H4 (cell line): ENCODE measurements at regions not wholly inside any gene's neighbourhood (a gene's known extent, or its start where the extent isn't known, plus 50 kb on each side); places are given as distances from the start of the nearest gene placed in this dataset.
A peak's percentile ranks its signal among the peaks of the same experiment; 100 is the strongest.
"Not testable (repeated sequence)": the region's sequence is repeated elsewhere in the genome, so short reads cannot be mapped to it uniquely, and the experiment has no call there.

Source experiments
- DNase-seq: peaks from one replicate; pipeline ENCODE4 v3.0.0-alpha.2; 2015; ENCODE audit warnings: low spot score

- no peak for DNase-seq
Measured at GRCh38 chr3:181267312-181267711, 277.8 kb upstream of the DNAJC19 start.

- peak; percentile 45 for DNase-seq
Measured at GRCh38 chr3:181265750-181266333, 276.3 kb upstream of the DNAJC19 start.

GRCh38 chr3:181264486-181264885 lies 274.9 kb upstream of the DNAJC19 start:
- DNase-seq: no peak

GRCh38 chr3:181253796-181254195 lies 264.3 kb upstream of the DNAJC19 start:
- no peak for DNase-seq

GRCh38 chr3:181252631-181253030 lies 263.1 kb upstream of the DNAJC19 start:
- DNase-seq: no peak

GRCh38 chr3:181250714-181251113 lies 261.2 kb upstream of the DNAJC19 start:
- DNase-seq: no peak

GRCh38 chr3:181239441-181239840 lies 249.9 kb upstream of the DNAJC19 start:
- no peak for DNase-seq

GRCh38 chr3:181230258-181230657 lies 240.7 kb upstream of the DNAJC19 start:
- no peak for DNase-seq

- no peak for DNase-seq
Measured at GRCh38 chr3:181213347-181213746, 223.8 kb upstream of the DNAJC19 start.

GRCh38 chr3:181212271-181212670 lies 222.7 kb upstream of the DNAJC19 start:
- no peak for DNase-seq

- no peak for DNase-seq
Measured at GRCh38 chr3:181210275-181210674, 220.7 kb upstream of the DNAJC19 start.

- no peak for DNase-seq
Measured at GRCh38 chr3:181189556-181189955, 200.0 kb upstream of the DNAJC19 start.

GRCh38 chr3:181183764-181184163 lies 194.2 kb upstream of the DNAJC19 start:
- no peak for DNase-seq

GRCh38 chr3:181183057-181183456 lies 193.5 kb upstream of the DNAJC19 start:
- not testable (repeated sequence) for DNase-seq

- no peak for DNase-seq
Measured at GRCh38 chr3:181178991-181179390, 189.5 kb upstream of the DNAJC19 start.

- peak; percentile 58 for DNase-seq
Measured at GRCh38 chr3:181176601-181177000, 187.1 kb upstream of the DNAJC19 start.

- no peak for DNase-seq
Measured at GRCh38 chr3:181174676-181175233, 185.2 kb upstream of the DNAJC19 start.

- no peak for DNase-seq
Measured at GRCh38 chr3:181174022-181174421, 184.5 kb upstream of the DNAJC19 start.

- DNase-seq: no peak
Measured at GRCh38 chr3:181173227-181173626, 183.7 kb upstream of the DNAJC19 start.

GRCh38 chr3:181134873-181135272 lies 145.3 kb upstream of the DNAJC19 start:
- DNase-seq: no peak

GRCh38 chr3:181133832-181134231 lies 144.3 kb upstream of the DNAJC19 start:
- no peak for DNase-seq

GRCh38 chr3:181105646-181106045 lies 116.1 kb upstream of the DNAJC19 start:
- no peak for DNase-seq

- no peak for DNase-seq
Measured at GRCh38 chr3:181103605-181104004, 114.1 kb upstream of the DNAJC19 start.

- DNase-seq: no peak
Measured at GRCh38 chr3:181086011-181086410, 96.5 kb upstream of the DNAJC19 start.
